Body of pancreas (tissue), 4 donors: ENCODE measurements at regions not wholly inside any gene's neighbourhood (a gene's known extent, or its start where the extent isn't known, plus 50 kb on each side); places are given as distances from the start of the nearest gene placed in this dataset.

Experiments
- ATAC-seq: fragments of 150-250 bp; one replicate; pipeline ENCODE4 v1.9.1; 2016
- DNase-seq, 4 donors: peaks; one replicate each; pipeline ENCODE4 v3.0.0-alpha.2; 2019
- H3K27ac ChIP-seq, 4 donors: fragments of 200-600 bp; sonication (generic); 1 replicate in 3 of 4; 2 replicates in 1 of 4; pipeline versions ENCODE4 v1.5.1 to v1.6.1; 2016 to 2019; ENCODE audit warnings: mild to moderate bottlenecking in 1 of 4, mixed read lengths in 1 of 4, moderate library complexity in 1 of 4
- H3K27me3 ChIP-seq, 2 donors: fragments of 200-600 bp; sonication (generic); one replicate each; pipeline ENCODE4 v1.6.0; 2016; ENCODE audit warnings: mild to moderate bottlenecking in 1 of 2
- H3K36me3 ChIP-seq, 2 donors: fragments of 200-600 bp; sonication (generic); replicated peaks in 1 of 2; 2 replicates each; pipeline ENCODE4 v1.5.1; 2016; ENCODE audit warnings: low read depth in 2 of 2; ENCODE audit not compliant: insufficient read depth in 1 of 2
- H3K4me1 ChIP-seq: fragments of 200-600 bp; sonication (generic); one replicate; pipeline ENCODE4 v1.6.0; 2016
- H3K4me3 ChIP-seq, 2 donors: fragments of 200-600 bp; sonication (generic); 1 replicate in 1 of 2; 2 replicates in 1 of 2; pipeline ENCODE4 v1.5.1; 2016 to 2019
- H3K9me3 ChIP-seq, 3 donors: fragments of 200-600 bp; sonication (generic); 1 replicate in 2 of 3; 2 replicates in 1 of 3; pipeline ENCODE4 v1.5.1; 2016
- POLR2A ChIP-seq, 3 donors: fragments of 450-650 bp; IDR thresholded peaks; one replicate each; pipeline ENCODE4 v1.6.1; 2016; ENCODE audit warnings: antibody characterized with exemption in 3 of 3, mild to moderate bottlenecking in 2 of 3
- WGBS, 2 donors: methylation state at CpG; one replicate each; pipeline ENCODE4 v1.1.5; 2017; 5-methylcytosine and 5-hydroxymethylcytosine counted together
- intact Hi-C: fragments of 100-400 bp; cut with DNase I; formaldehyde crosslinking; loops from one replicate; pipeline ENCODE4 v1.15.1; 2023
- TF ChIP-seq, protein P1 (sequence below), 7 experiments: fragments of 450-650 bp in 4 of 7; fragments of 200-600 bp in 3 of 7; sonication (generic) in 3 of 7; IDR thresholded peaks; one replicate each; pipeline ENCODE4 v1.5.1; 2016 to 2019; ENCODE audit warnings: antibody characterized with exemption in 7 of 7

DNA sequence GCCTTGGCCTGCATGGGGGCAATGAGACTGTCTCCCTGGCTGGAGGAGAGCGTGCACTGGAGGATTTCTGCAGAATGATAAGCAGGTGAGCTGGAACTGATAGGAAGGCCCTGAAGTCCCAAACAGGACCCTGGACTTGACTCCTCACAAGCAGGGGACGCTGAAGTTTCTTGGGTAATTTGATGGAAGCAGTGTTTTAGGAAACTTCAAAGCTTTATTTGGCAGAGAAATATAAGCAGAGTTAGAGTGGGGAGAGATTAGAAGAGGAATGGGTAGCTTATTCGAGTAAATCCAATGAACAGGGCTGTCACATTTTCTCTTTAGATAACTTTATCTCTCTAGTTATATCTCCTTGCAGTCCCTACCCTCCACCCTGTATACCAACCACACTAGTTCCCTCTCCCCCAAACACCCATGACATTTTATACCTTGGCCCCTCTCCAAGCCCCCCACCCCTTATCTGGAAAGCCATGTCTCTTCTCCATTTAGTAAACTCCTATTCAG, 73.6 kb upstream of the IGFBP5 start:
- DNase-seq (no peak), ATAC-seq (no peak)
- Histone ChIP-seq H3K4me3 (no peak overlapping the region), H3K27ac (no peak overlapping the region), H3K4me1 (no peaks in the 10 kb centered on the region), H3K9me3 (no peaks in the 10 kb centered on the region), H3K36me3 (no peaks in the 10 kb centered on the region), H3K27me3 (no peaks in the 10 kb centered on the region)
- 60 to 62% methylated on average over 3 of the region's 3 CpGs for WGBS, 2 donors
- intact Hi-C loops, result no loop called here
- no peak for TF ChIP-seq POLR2A (IDR thresholded peaks at IDR 0.05)
- TF ChIP-seq, protein P1, sequence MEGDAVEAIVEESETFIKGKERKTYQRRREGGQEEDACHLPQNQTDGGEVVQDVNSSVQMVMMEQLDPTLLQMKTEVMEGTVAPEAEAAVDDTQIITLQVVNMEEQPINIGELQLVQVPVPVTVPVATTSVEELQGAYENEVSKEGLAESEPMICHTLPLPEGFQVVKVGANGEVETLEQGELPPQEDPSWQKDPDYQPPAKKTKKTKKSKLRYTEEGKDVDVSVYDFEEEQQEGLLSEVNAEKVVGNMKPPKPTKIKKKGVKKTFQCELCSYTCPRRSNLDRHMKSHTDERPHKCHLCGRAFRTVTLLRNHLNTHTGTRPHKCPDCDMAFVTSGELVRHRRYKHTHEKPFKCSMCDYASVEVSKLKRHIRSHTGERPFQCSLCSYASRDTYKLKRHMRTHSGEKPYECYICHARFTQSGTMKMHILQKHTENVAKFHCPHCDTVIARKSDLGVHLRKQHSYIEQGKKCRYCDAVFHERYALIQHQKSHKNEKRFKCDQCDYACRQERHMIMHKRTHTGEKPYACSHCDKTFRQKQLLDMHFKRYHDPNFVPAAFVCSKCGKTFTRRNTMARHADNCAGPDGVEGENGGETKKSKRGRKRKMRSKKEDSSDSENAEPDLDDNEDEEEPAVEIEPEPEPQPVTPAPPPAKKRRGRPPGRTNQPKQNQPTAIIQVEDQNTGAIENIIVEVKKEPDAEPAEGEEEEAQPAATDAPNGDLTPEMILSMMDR (IDR thresholded peaks at IDR 0.05), result no peak

DNA sequence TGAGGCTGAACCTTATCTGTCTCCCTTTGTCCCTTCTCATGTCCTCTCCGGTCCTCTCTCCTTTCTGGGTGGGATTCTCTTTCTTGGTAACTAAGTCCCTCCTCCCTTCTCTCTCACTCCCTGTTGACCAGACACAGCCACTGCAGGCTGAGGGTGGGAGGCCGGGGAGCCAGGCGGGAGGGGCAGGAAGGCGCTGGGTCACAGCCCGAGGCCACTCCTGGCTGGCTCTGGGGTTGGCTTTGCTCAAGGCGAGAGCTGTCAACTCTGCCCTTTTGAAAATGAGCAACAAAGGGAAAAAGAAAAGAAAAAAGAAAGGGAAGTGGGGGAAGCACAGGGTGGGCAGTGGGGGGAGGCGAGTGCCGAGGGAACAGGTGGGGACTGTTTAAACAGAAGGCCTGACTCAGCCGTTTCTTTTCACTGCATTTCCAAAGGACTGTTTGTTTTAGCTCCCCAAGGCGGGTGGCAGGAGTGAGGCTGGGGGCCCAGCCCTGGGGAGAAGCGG, 70.5 kb upstream of the IGFBP5 start:
- 22 to 23% methylated on average over 11 of the region's 11 CpGs for WGBS, 2 donors
- intact Hi-C loops, result no loop called here
- no peaks in the 10 kb centered on the region for H3K36me3 ChIP-seq
- no peak overlapping the region for H3K4me3 ChIP-seq
- TF ChIP-seq, protein P1 (IDR thresholded peaks at IDR 0.05), result no peak
- no peak for TF ChIP-seq POLR2A (IDR thresholded peaks at IDR 0.05)
- H3K4me1 ChIP-seq, result no peaks in the 10 kb centered on the region
- ATAC-seq, result no peak
- H3K9me3 ChIP-seq, result no peaks in the 10 kb centered on the region
- H3K27ac ChIP-seq, result no peak overlapping the region
- no peaks in the 10 kb centered on the region for H3K27me3 ChIP-seq
- DNase-seq, result no peak

DNA sequence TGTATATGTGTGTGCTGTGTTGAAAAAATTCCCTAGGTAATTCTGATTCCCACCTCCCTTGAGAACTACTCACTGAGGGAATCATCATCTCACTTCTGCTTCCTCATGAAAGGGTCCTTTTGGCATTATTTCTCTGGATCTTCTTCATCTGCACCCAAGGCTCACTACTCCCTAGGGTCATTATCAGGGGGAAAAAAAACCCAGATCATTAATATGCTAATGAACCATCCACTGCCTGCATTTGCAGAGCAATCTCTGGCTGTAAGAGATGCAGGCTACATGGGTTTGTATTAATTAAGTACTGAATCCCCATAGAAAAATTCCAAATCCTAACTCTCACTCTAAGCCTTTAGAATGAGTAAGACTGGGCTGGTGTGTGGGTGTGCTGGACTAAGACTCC, 68.0 kb upstream of the IGFBP5 start:
- Histone ChIP-seq H3K36me3 (no peaks in the 10 kb centered on the region), H3K4me1 (no peaks in the 10 kb centered on the region), H3K27ac (no peak overlapping the region), H3K9me3 (no peaks in the 10 kb centered on the region), H3K27me3 (no peaks in the 10 kb centered on the region), H3K4me3 (no peak overlapping the region)
- TF ChIP-seq, protein P1 (IDR thresholded peaks at IDR 0.05), result no peak
- TF ChIP-seq POLR2A (IDR thresholded peaks at IDR 0.05), result no peak
- no peak for ATAC-seq
- intact Hi-C loops, result no loop called here
- no peak for DNase-seq

DNA sequence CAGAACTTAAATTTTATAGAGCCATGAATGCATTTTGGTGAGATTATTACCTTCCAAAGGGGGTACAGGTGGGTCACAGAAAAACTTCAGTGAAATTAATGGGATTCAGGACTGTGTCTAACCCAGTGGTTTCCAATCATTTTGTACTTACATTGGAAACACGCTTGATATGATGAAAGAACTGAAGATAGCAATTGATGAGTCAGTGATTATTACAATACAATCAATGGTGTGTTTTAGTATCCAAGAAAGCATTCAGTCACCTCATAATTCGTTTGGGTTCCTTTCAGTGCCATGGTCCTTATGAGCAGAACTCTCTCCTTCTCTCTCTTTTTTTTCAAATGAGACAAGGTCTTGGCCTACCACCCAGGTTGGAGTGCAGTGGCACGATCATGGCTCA, 66.5 kb upstream of the IGFBP5 start:
- Histone ChIP-seq H3K4me3 (no peak overlapping the region), H3K9me3 (no peaks in the 10 kb centered on the region), H3K27ac (no peak overlapping the region), H3K27me3 (no peaks in the 10 kb centered on the region), H3K4me1 (no peaks in the 10 kb centered on the region), H3K36me3 (no peaks in the 10 kb centered on the region)
- ATAC-seq, result no peak
- intact Hi-C loops, result no loop called here
- WGBS, 2 donors, result 70 to 77% methylated on average over 3 of the region's 3 CpGs
- no peak for DNase-seq
- no peak for TF ChIP-seq POLR2A (IDR thresholded peaks at IDR 0.05)
- TF ChIP-seq, protein P1 (IDR thresholded peaks at IDR 0.05), result no peak

DNA sequence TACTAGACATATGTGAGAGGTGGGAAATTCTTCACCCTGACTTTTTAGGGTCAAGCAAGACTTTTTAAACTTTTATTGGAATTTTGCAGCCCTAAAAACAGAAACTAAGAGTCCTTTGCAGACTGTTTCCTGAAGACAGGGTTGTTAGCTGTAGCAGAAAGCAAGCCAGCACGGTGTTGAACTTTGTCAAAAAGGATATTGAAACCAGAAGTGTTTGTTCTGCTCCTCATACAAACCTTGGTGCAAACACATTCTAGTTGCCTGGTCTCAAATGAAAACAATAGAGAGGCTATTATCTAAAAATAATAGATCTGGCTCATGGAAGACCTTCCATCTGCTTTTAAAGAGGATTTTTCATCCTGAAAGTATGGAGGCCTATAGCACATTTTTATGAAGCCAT, 65.8 kb upstream of the IGFBP5 start:
- no peak overlapping the region for H3K27ac ChIP-seq
- H3K4me3 ChIP-seq, result no peak overlapping the region
- H3K9me3 ChIP-seq, result no peaks in the 10 kb centered on the region
- ATAC-seq (no peak), DNase-seq (no peak)
- intact Hi-C loops, result no loop called here
- H3K36me3 ChIP-seq, result no peaks in the 10 kb centered on the region
- no peaks in the 10 kb centered on the region for H3K27me3 ChIP-seq
- no peaks in the 10 kb centered on the region for H3K4me1 ChIP-seq
- no peak for TF ChIP-seq POLR2A (IDR thresholded peaks at IDR 0.05)
- TF ChIP-seq, protein P1 (IDR thresholded peaks at IDR 0.05), result no peak
- WGBS, 2 donors, result 16 to 50% methylated on average over 1 of the region's 1 CpG
